WTC11 (cell line): ENCODE measurements at regions not wholly inside any gene's neighbourhood (a gene's known extent, or its start where the extent isn't known, plus 50 kb on each side); places are given as distances from the start of the nearest gene placed in this dataset.

Source experiments
- ATAC-seq: fragments of 200-7000 bp; cut with Tn5 transposase; 2 replicates; pipeline ENCODE4 v1.10.0; 2021; ENCODE audit warnings: mild to moderate bottlenecking, moderate library complexity
- CTCF ChIA-PET: fragments of 300-600 bp; sonication (Branson Sonifier 250); formaldehyde crosslinking; loops from one replicate; lab custom pipeline; 2021; ENCODE audit warnings: antibody characterized with exemption; lab: Charles Lee
- POLR2A ChIA-PET: fragments of 350-600 bp; sonication (Branson Sonifier 250); formaldehyde crosslinking; loops from one replicate; lab custom pipeline; 2021; ENCODE audit warnings: antibody characterized with exemption; lab: Charles Lee
- DNase-seq: peaks from one replicate; pipeline ENCODE4 v3.0.0; 2021; ENCODE audit warnings: low spot score
- H3K27ac Mint-ChIP-seq: 2 replicates; pipeline ENCODE4 v1.8.0; 2021; ENCODE audit warnings: mixed read lengths
- H3K27me3 Mint-ChIP-seq: 2 replicates; pipeline ENCODE4 v1.8.0; 2021; ENCODE audit warnings: low read depth, mild to moderate bottlenecking, moderate library complexity, mixed read lengths
- H3K36me3 Mint-ChIP-seq: 2 replicates; pipeline ENCODE4 v1.8.0; 2021; ENCODE audit warnings: mixed read lengths
- H3K4me1 Mint-ChIP-seq: 2 replicates; pipeline ENCODE4 v1.8.0; 2022; ENCODE audit warnings: mixed read lengths
- H3K4me3 Mint-ChIP-seq: 2 replicates; pipeline ENCODE4 v1.8.0; 2021; ENCODE audit warnings: mild to moderate bottlenecking, moderate library complexity, mixed read lengths
- H3K9me3 Mint-ChIP-seq: 2 replicates; pipeline ENCODE4 v1.8.0; 2021; ENCODE audit warnings: mixed read lengths
- CREB1 ChIP-seq: sonication (generic); formaldehyde crosslinking; IDR thresholded peaks from 2 replicates; pipeline ENCODE4 v1.8.0; 2023; ENCODE audit warnings: mild to moderate bottlenecking, missing genetic modification reagents
- CTCF ChIP-seq: fragments of 200-600 bp; IDR thresholded peaks from 2 replicates; pipeline ENCODE4 v1.8.0; 2022; ENCODE audit warnings: antibody characterized with exemption
- ERG ChIP-seq: fragments of 250-450 bp; sonication (Bioruptor Pico); IDR thresholded peaks from 2 replicates; pipeline ENCODE4 v1.8.0; 2021; ENCODE audit warnings: mild to moderate bottlenecking
- FOXJ3 ChIP-seq: sonication (generic); formaldehyde crosslinking; IDR thresholded peaks from 2 replicates; pipeline ENCODE4 v1.9.0; 2021; ENCODE audit warnings: missing genetic modification reagents, mild to moderate bottlenecking, borderline replicate concordance
- IRF1 ChIP-seq: sonication (generic); formaldehyde crosslinking; IDR thresholded peaks from 2 replicates; pipeline ENCODE4 v1.8.0; 2023; ENCODE audit warnings: missing genetic modification reagents
- JUN ChIP-seq: sonication (generic); formaldehyde crosslinking; IDR thresholded peaks from 2 replicates; pipeline ENCODE4 v1.8.0; 2023; ENCODE audit warnings: mild to moderate bottlenecking, missing genetic modification reagents
- NFATC4 ChIP-seq: fragments of 250-450 bp; sonication (Bioruptor Pico); IDR thresholded peaks from 2 replicates; pipeline ENCODE4 v1.9.0; 2021; ENCODE audit warnings: mild to moderate bottlenecking
- NFYB ChIP-seq: sonication (generic); formaldehyde crosslinking; conservative IDR thresholded peaks from 2 replicates; pipeline ENCODE4 v1.8.0; 2022; ENCODE audit warnings: low read depth, missing genetic modification reagents
- NR3C1 ChIP-seq: sonication (generic); formaldehyde crosslinking; conservative IDR thresholded peaks from 2 replicates; pipeline ENCODE4 v1.8.1; 2023; ENCODE audit warnings: low read depth, mild to moderate bottlenecking, missing genetic modification reagents
- SMAD4 ChIP-seq: sonication (generic); formaldehyde crosslinking; IDR thresholded peaks from 2 replicates; pipeline ENCODE4 v1.8.0; 2022; ENCODE audit warnings: mild to moderate bottlenecking, missing genetic modification reagents
- TCF7 ChIP-seq: sonication (generic); formaldehyde crosslinking; IDR thresholded peaks from 2 replicates; pipeline ENCODE4 v1.8.0; 2022; ENCODE audit warnings: mild to moderate bottlenecking, low read depth, missing genetic modification reagents, moderate library complexity
- TEAD4 ChIP-seq: sonication (generic); formaldehyde crosslinking; IDR thresholded peaks from 2 replicates; pipeline ENCODE4 v1.8.0; 2022; ENCODE audit warnings: mild to moderate bottlenecking, missing genetic modification reagents
- USF1 ChIP-seq: sonication (generic); formaldehyde crosslinking; IDR thresholded peaks from 2 replicates; pipeline ENCODE4 v1.8.0; 2022; ENCODE audit warnings: mild to moderate bottlenecking, missing genetic modification reagents
- ZNF138 ChIP-seq: sonication (generic); formaldehyde crosslinking; conservative IDR thresholded peaks from 2 replicates; pipeline ENCODE4 v1.8.1; 2022; ENCODE audit warnings: mild to moderate bottlenecking, moderate library complexity, missing genetic modification reagents
- ZNF232 ChIP-seq: sonication (generic); formaldehyde crosslinking; IDR thresholded peaks from 2 replicates; pipeline ENCODE4 v1.8.0; 2022; ENCODE audit warnings: mild to moderate bottlenecking, missing genetic modification reagents
- ZNF423 ChIP-seq: fragments of 250-450 bp; sonication (Bioruptor Pico); IDR thresholded peaks from 2 replicates; pipeline ENCODE4 v2.1.2; 2022; ENCODE audit warnings: mild to moderate bottlenecking, moderate library complexity
- TF ChIP-seq, protein P1 (sequence below): sonication (generic); formaldehyde crosslinking; IDR thresholded peaks from 2 replicates; pipeline ENCODE4 v1.8.0; 2022; ENCODE audit warnings: mild to moderate bottlenecking, missing genetic modification reagents
- TF ChIP-seq, protein P2 (sequence below): sonication (generic); formaldehyde crosslinking; IDR thresholded peaks from 2 replicates; pipeline ENCODE4 v1.8.0; 2022; ENCODE audit warnings: missing genetic modification reagents

GRCh38 chr11:64477675-64478074 is 78.1 kb upstream of the SLC22A11 start:
- DNase-seq (no peak), ATAC-seq (peak; percentile 48)
- peaks cover 14% of the 10 kb centered on the region for H3K4me1 Mint-ChIP-seq
- TF ChIP-seq, protein P1, sequence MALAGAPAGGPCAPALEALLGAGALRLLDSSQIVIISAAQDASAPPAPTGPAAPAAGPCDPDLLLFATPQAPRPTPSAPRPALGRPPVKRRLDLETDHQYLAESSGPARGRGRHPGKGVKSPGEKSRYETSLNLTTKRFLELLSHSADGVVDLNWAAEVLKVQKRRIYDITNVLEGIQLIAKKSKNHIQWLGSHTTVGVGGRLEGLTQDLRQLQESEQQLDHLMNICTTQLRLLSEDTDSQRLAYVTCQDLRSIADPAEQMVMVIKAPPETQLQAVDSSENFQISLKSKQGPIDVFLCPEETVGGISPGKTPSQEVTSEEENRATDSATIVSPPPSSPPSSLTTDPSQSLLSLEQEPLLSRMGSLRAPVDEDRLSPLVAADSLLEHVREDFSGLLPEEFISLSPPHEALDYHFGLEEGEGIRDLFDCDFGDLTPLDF (CRISPR knock-in tag), result no peak
- TF ChIP-seq TEAD4 (CRISPR knock-in tag), result no peak
- TF ChIP-seq ZNF232 (CRISPR knock-in tag), result no peak
- no peak for TF ChIP-seq FOXJ3
- TF ChIP-seq NFATC4 (CRISPR knock-in tag), result no peak
- TF ChIP-seq USF1, result no peak
- TF ChIP-seq NR3C1 (CRISPR knock-in tag), result no peak
- no peak for TF ChIP-seq ZNF423
- no peak for TF ChIP-seq IRF1 (CRISPR knock-in tag)
- no peak for TF ChIP-seq JUN (CRISPR knock-in tag)
- peaks cover 5% of the 10 kb centered on the region; the same call in 1 of the 2 replicates for H3K9me3 Mint-ChIP-seq
- H3K27ac Mint-ChIP-seq, result no peak overlapping the region
- H3K36me3 Mint-ChIP-seq, result no peaks in the 10 kb centered on the region
- H3K4me3 Mint-ChIP-seq, result no peak overlapping the region
- CTCF ChIA-PET, result interaction anchor here (0.7 to 2.8 kb wide), 13 partner anchors 12 to 310 kb away, joined by 3 to 18 read pairs (median 3); no protein-coding TSS in a partner anchor
- peaks cover 29% of the 10 kb centered on the region for H3K27me3 Mint-ChIP-seq
- POLR2A ChIA-PET, result no interaction called here

GRCh38 chr11:64482588-64482987 is 73.2 kb upstream of the SLC22A11 start:
- Mint-ChIP-seq H3K9me3 (peaks cover 5% of the 10 kb centered on the region; the same call in 1 of the 2 replicates), H3K4me3 (no peak overlapping the region), H3K4me1 (peaks cover 10% of the 10 kb centered on the region), H3K36me3 (no peaks in the 10 kb centered on the region), H3K27me3 (peaks cover 27% of the 10 kb centered on the region), H3K27ac (no peak overlapping the region)
- ATAC-seq (no peak), DNase-seq (no peak)
- POLR2A ChIA-PET, result no interaction called here
- TF ChIP-seq CREB1 (no peak), ZNF138 (CRISPR knock-in tag) (no peak), SMAD4 (no peak), NFYB (CRISPR knock-in tag) (no peak), ERG (CRISPR knock-in tag) (no peak), CTCF (no peak), TCF7 (CRISPR knock-in tag) (no peak)
- TF ChIP-seq, protein P2, sequence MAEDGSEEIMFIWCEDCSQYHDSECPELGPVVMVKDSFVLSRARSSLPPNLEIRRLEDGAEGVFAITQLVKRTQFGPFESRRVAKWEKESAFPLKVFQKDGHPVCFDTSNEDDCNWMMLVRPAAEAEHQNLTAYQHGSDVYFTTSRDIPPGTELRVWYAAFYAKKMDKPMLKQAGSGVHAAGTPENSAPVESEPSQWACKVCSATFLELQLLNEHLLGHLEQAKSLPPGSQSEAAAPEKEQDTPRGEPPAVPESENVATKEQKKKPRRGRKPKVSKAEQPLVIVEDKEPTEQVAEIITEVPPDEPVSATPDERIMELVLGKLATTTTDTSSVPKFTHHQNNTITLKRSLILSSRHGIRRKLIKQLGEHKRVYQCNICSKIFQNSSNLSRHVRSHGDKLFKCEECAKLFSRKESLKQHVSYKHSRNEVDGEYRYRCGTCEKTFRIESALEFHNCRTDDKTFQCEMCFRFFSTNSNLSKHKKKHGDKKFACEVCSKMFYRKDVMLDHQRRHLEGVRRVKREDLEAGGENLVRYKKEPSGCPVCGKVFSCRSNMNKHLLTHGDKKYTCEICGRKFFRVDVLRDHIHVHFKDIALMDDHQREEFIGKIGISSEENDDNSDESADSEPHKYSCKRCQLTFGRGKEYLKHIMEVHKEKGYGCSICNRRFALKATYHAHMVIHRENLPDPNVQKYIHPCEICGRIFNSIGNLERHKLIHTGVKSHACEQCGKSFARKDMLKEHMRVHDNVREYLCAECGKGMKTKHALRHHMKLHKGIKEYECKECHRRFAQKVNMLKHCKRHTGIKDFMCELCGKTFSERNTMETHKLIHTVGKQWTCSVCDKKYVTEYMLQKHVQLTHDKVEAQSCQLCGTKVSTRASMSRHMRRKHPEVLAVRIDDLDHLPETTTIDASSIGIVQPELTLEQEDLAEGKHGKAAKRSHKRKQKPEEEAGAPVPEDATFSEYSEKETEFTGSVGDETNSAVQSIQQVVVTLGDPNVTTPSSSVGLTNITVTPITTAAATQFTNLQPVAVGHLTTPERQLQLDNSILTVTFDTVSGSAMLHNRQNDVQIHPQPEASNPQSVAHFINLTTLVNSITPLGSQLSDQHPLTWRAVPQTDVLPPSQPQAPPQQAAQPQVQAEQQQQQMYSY (CRISPR knock-in tag), result no peak
- CTCF ChIA-PET, result interaction anchor here (0.7 to 1.3 kb wide), 2 partner anchors 126 to 168 kb away, joined by 3 to 4 read pairs; no protein-coding TSS in a partner anchor
